GM18909 (cell line): ENCODE measurements at regions not wholly inside any gene's neighbourhood (a gene's known extent, or its start where the extent isn't known, plus 50 kb on each side); places are given as distances from the start of the nearest gene placed in this dataset.

Experiments used
- ATAC-seq: cut with Tn5 transposase; IDR thresholded peaks from one replicate; pipeline ENCODE4 v1.9.1; 2021; ENCODE audit warnings: mild to moderate bottlenecking; ENCODE audit not compliant: unreplicated experiment, poor library complexity

GRCh38 chr14:98240376-98240775 is 1031.6 kb downstream of the BCL11B start:
- ATAC-seq, result no peak

GRCh38 chr14:98242903-98243302 is 1029.1 kb downstream of the BCL11B start:
- ATAC-seq, result no peak

- ATAC-seq, result no peak
Measured at GRCh38 chr14:98243332-98243731, 1028.7 kb downstream of the BCL11B start.

- ATAC-seq, result no peak
Measured at GRCh38 chr14:98244162-98244948, 1027.6 kb downstream of the BCL11B start.

- ATAC-seq, result no peak
Measured at GRCh38 chr14:98244966-98245569, 1026.9 kb downstream of the BCL11B start.

GRCh38 chr14:98249057-98249456 is 1022.9 kb downstream of the BCL11B start:
- ATAC-seq, result no peak

- no peak for ATAC-seq
Measured at GRCh38 chr14:98249476-98249875, 1022.5 kb downstream of the BCL11B start.

GRCh38 chr14:98252820-98253219 is 1019.2 kb downstream of the BCL11B start:
- ATAC-seq, result no peak

GRCh38 chr14:98259881-98260280 is 1012.1 kb downstream of the BCL11B start:
- no peak for ATAC-seq

GRCh38 chr14:98262566-98262965 is 1009.4 kb downstream of the BCL11B start:
- ATAC-seq, result no peak

GRCh38 chr14:98269533-98269932 is 1002.5 kb downstream of the BCL11B start:
- ATAC-seq, result no peak

- ATAC-seq, result no peak
Measured at GRCh38 chr14:98270201-98270600, 1001.8 kb downstream of the BCL11B start.

- no peak for ATAC-seq
Measured at GRCh38 chr14:98274596-98274995, 997.4 kb downstream of the BCL11B start.

GRCh38 chr14:98278800-98279199 is 993.2 kb downstream of the BCL11B start:
- no peak for ATAC-seq

GRCh38 chr14:98280436-98280835 is 991.6 kb downstream of the BCL11B start:
- no peak for ATAC-seq

GRCh38 chr14:98288825-98289224 is 983.2 kb downstream of the BCL11B start:
- no peak for ATAC-seq

- no peak for ATAC-seq
Measured at GRCh38 chr14:98290596-98290995, 981.4 kb downstream of the BCL11B start.

GRCh38 chr14:98292191-98292590 is 979.8 kb downstream of the BCL11B start:
- ATAC-seq, result no peak

- no peak for ATAC-seq
Measured at GRCh38 chr14:98293576-98293975, 978.4 kb downstream of the BCL11B start.

GRCh38 chr14:98296895-98297294 is 975.1 kb downstream of the BCL11B start:
- no peak for ATAC-seq

GRCh38 chr14:98297567-98297966 is 974.4 kb downstream of the BCL11B start:
- no peak for ATAC-seq
